K562 (cell line): ENCODE measurements at regions not wholly inside any gene's neighbourhood (a gene's known extent, or its start where the extent isn't known, plus 50 kb on each side); places are given as distances from the start of the nearest gene placed in this dataset.

Experiments used
- ATAC-seq: fragments of 200-7000 bp; cut with Tn5 transposase; 3 replicates; pipeline ENCODE4 v1.9.1; 2020; ENCODE audit warnings: moderate library complexity
- BruUV-seq: library from RNA; stranded (reverse); fragments of 400-500 nt; replicated peaks from 2 replicates; lab custom pipeline; 2021; lab: Mats Ljungman, UMichigan
- CTCF ChIA-PET: fragments of 300-600 bp; formaldehyde crosslinking; extraction: SDS; loops from one replicate; lab custom pipeline; 2021; ENCODE audit warnings: low intra/inter-chr PET ratio; lab: Yijun Ruan, JAX
- POLR2A ChIA-PET: fragments of 300-600, 350-650 bp; sonication (Branson Sonifier 250); formaldehyde crosslinking; extraction: SDS; loops from one replicate; lab custom pipeline; 2021; ENCODE audit warnings: antibody characterized with exemption, inconsistent platforms; lab: Yijun Ruan, JAX
- DNase-seq, 4 experiments: peaks; one replicate each; pipeline versions ENCODE4 v3.0.0 to v3.0.0-alpha.2; 2011 to 2018; ENCODE audit warnings: low spot score in 3 of 4, mixed read lengths in 3 of 4; ENCODE audit errors: extremely low read depth in 1 of 4
- FAIRE-seq: peaks from 2 replicates; lab custom pipeline; 2011; peaks lifted over from hg19 to GRCh38; lab: Jason Lieb, UNC
- H2AFZ ChIP-seq: 2 replicates; pipeline ENCODE4 v1.6.0; 2011; ENCODE audit warnings: low read depth, low read length, control low read depth, inconsistent platforms
- H3K27ac ChIP-seq: fragments of 200-600 bp; 3 replicates; pipeline ENCODE4 v1.8.0; 2011; ENCODE audit warnings: low read depth, mild to moderate bottlenecking, control low read depth, inconsistent platforms, low read length, moderate library complexity, mixed read lengths; ENCODE audit errors: extremely low read depth
- H3K27me3 ChIP-seq, 2 experiments: fragments of 300-600 bp in 1 of 2; 2 replicates in 1 of 2; 3 replicates in 1 of 2; pipeline versions ENCODE4 v1.6.0 to v1.8.0; 2011; ENCODE audit warnings: inconsistent platforms in 2 of 2, low read length in 2 of 2, mild to moderate bottlenecking in 1 of 2, mixed read lengths in 1 of 2, moderate library complexity in 1 of 2; ENCODE audit not compliant: control insufficient read depth in 2 of 2, insufficient read depth in 2 of 2
- H3K36me3 ChIP-seq: fragments of 300-600 bp; 3 replicates; pipeline ENCODE4 v1.8.0; 2011; ENCODE audit warnings: mild to moderate bottlenecking, low read length, inconsistent platforms; ENCODE audit not compliant: control insufficient read depth, insufficient read depth
- H3K4me1 ChIP-seq, 2 experiments: fragments of 200-600 bp in 1 of 2; replicated peaks in 1 of 2; 2 replicates in 1 of 2; 3 replicates in 1 of 2; pipeline versions ENCODE4 v1.5.1 to v1.8.0; 2011; ENCODE audit warnings: inconsistent platforms in 2 of 2, low read length in 2 of 2, mild to moderate bottlenecking in 1 of 2, mixed read lengths in 1 of 2, moderate library complexity in 1 of 2; ENCODE audit not compliant: control insufficient read depth in 2 of 2, insufficient read depth in 2 of 2
- H3K4me2 ChIP-seq: 2 replicates; pipeline ENCODE4 v1.6.1; 2011; ENCODE audit warnings: low read length, control low read depth, inconsistent platforms, mixed read lengths; ENCODE audit not compliant: insufficient read depth
- H3K4me3 ChIP-seq: fragments of 200-600 bp; sonication (generic), shearing (Covaris generic); 2 replicates; pipeline ENCODE4 v1.5.1; 2016; ENCODE audit warnings: control low read depth, inconsistent platforms
- H3K79me2 ChIP-seq: fragments of 200-600 bp; 3 replicates; pipeline ENCODE4 v1.8.0; 2011; ENCODE audit warnings: low read length, inconsistent platforms; ENCODE audit not compliant: control insufficient read depth, insufficient read depth
- H3K9ac ChIP-seq, 2 experiments: 2 replicates each; pipeline versions ENCODE4 v1.6.0 to v1.6.1; 2011; ENCODE audit warnings: low read depth in 2 of 2, low read length in 2 of 2, control low read depth in 1 of 2, inconsistent platforms in 1 of 2, mild to moderate bottlenecking in 1 of 2, mixed read lengths in 1 of 2; ENCODE audit not compliant: insufficient read depth in 1 of 2
- H3K9me1 ChIP-seq: one replicate; pipeline ENCODE4 v1.6.0; 2011; ENCODE audit warnings: inconsistent platforms, mild to moderate bottlenecking, low read length, moderate library complexity; ENCODE audit not compliant: control insufficient read depth, insufficient read depth
- H3K9me3 ChIP-seq: replicated peaks from 2 replicates; pipeline ENCODE4 v1.5.1; 2011; ENCODE audit warnings: low read depth, low read length, inconsistent platforms; ENCODE audit not compliant: control insufficient read depth, insufficient read depth
- H4K20me1 ChIP-seq: replicated peaks from 2 replicates; pipeline ENCODE4 v1.6.1; 2011; ENCODE audit warnings: low read length, inconsistent platforms, mixed read lengths; ENCODE audit not compliant: control insufficient read depth, insufficient read depth
- ASH1L ChIP-seq: fragments of 450-650 bp; IDR thresholded peaks from 2 replicates; pipeline ENCODE4 v1.6.1; 2018; ENCODE audit warnings: borderline replicate concordance, mild to moderate bottlenecking, low read depth; ENCODE audit not compliant: partially characterized antibody
- ATF6 ChIP-seq: sonication (generic); formaldehyde crosslinking; IDR thresholded peaks from 2 replicates; pipeline ENCODE4 v1.4.0; 2020; ENCODE audit warnings: mild to moderate bottlenecking, missing genetic modification reagents
- BRF1 ChIP-seq: IDR thresholded peaks from 3 replicates; pipeline ENCODE4 v1.6.1; 2011; ENCODE audit warnings: borderline replicate concordance, mild to moderate bottlenecking; ENCODE audit not compliant: insufficient read length; ENCODE audit errors: extremely low read depth
- CBX2 ChIP-seq: fragments of 200-600 bp; sonication (generic); IDR thresholded peaks from one replicate; pipeline ENCODE4 v1.6.1; 2012; ENCODE audit warnings: mild to moderate bottlenecking, low read length, inconsistent platforms; ENCODE audit not compliant: insufficient read depth, poor library complexity, severe bottlenecking
- CREB5 ChIP-seq: fragments of 250-450 bp; sonication (Bioruptor Pico); IDR thresholded peaks from 2 replicates; pipeline ENCODE4 v1.5.0; 2020; ENCODE audit warnings: mild to moderate bottlenecking
- ELF4 ChIP-seq: fragments of 450-650 bp; formaldehyde crosslinking; IDR thresholded peaks from 2 replicates; pipeline ENCODE4 v1.4.0; 2022; ENCODE audit warnings: missing genetic modification characterization
- MXI1 ChIP-seq: IDR thresholded peaks from 2 replicates; pipeline ENCODE4 v1.6.1; 2011; ENCODE audit warnings: low read depth, mild to moderate bottlenecking, improper control_type of control experiment, low read length
- PTTG1 ChIP-seq: fragments of 450-650 bp; IDR thresholded peaks from 2 replicates; pipeline ENCODE4 v1.6.1; 2016; ENCODE audit warnings: low read depth, mild to moderate bottlenecking, missing genetic modification characterization, missing compliant biosample characterization
- RBFOX2 ChIP-seq: fragments of 200-400 bp; formaldehyde crosslinking; IDR thresholded peaks from 2 replicates; pipeline ENCODE4 v1.6.1; 2017; ENCODE audit warnings: low read depth, mild to moderate bottlenecking, low read length, moderate library complexity
- RBM22 ChIP-seq: fragments of 200-400 bp; formaldehyde crosslinking; IDR thresholded peaks from 2 replicates; pipeline ENCODE4 v1.6.1; 2018; ENCODE audit warnings: low read length, low read depth; ENCODE audit not compliant: poor library complexity, severe bottlenecking
- SMAD3 ChIP-seq: fragments of 450-650 bp; formaldehyde crosslinking; conservative IDR thresholded peaks from 2 replicates; pipeline ENCODE4 v1.4.0; 2020; ENCODE audit warnings: mild to moderate bottlenecking
- TAF7 ChIP-seq: fragments of 450-650 bp; IDR thresholded peaks from 2 replicates; pipeline ENCODE4 v1.6.1; 2016; ENCODE audit warnings: missing genetic modification characterization, missing compliant biosample characterization
- WGBS: fragments of 100-300 bp; shearing (Covaris generic); methylation state at CpG from one replicate; pipeline ENCODE4 v1.1.6; 2016; ENCODE audit warnings: low coverage, mixed read lengths; ENCODE audit not compliant: insufficient coverage; ENCODE audit errors: missing lambda C conversion rate; 5-methylcytosine and 5-hydroxymethylcytosine counted together
- in situ Hi-C: fragments of 300-500 bp; cut with MboI; formaldehyde crosslinking; loops from 4 replicates; pipeline ENCODE4 v1.15.0; 2018; ENCODE audit warnings: inconsistent platforms, mixed read lengths
- intact Hi-C: fragments of 100-400 bp; cut with micrococcal nuclease; formaldehyde crosslinking; loops from 2 replicates; pipeline ENCODE4 v1.14.2; 2022

- CTCF ChIA-PET, result no interaction called here
- H3K79me2 ChIP-seq, result no peaks in the 10 kb centered on the region
- in situ Hi-C loops, result no loop called here
Measured at GRCh38 chr2:150847578-150847977, 360.1 kb upstream of the RND3 start.

More at GRCh38 chr2:150847578-150847977, 360.1 kb upstream of the RND3 start:
- no peaks in the 10 kb centered on the region for H3K9me1 ChIP-seq
- H3K27me3 ChIP-seq, result no peaks in the 10 kb centered on the region
- no peak overlapping the region for H3K4me2 ChIP-seq
- FAIRE-seq (no peak), ATAC-seq (no peak; the same call in 2 of the 3 replicates), DNase-seq (no peak)
- no peak for TF ChIP-seq PTTG1
- no peak for TF ChIP-seq BRF1
- no peak for TF ChIP-seq MXI1
- TF ChIP-seq SMAD3 (CRISPR knock-in tag), result no peak
- TF ChIP-seq ATF6, result no peak
- no peak for TF ChIP-seq TAF7 (tag)
- no peak for TF ChIP-seq ASH1L
- no peak for TF ChIP-seq ELF4 (CRISPR knock-in tag)
- TF ChIP-seq RBM22, result no peak
- TF ChIP-seq CBX2, result no peak
- no peak for TF ChIP-seq RBFOX2
- no peak for TF ChIP-seq CREB5
- no TSS peak for BruUV-seq
- H3K36me3 ChIP-seq, result no peaks in the 10 kb centered on the region
- POLR2A ChIA-PET, result no interaction called here
- H2AFZ ChIP-seq, result no peak overlapping the region
- 2% methylated on average over 3 of the region's 3 CpGs for WGBS
- no peaks in the 10 kb centered on the region for H3K9me3 ChIP-seq
- no peak overlapping the region for H3K9ac ChIP-seq
- no peaks in the 10 kb centered on the region for H4K20me1 ChIP-seq
- intact Hi-C loops, result no loop called here
- no peak overlapping the region for H3K27ac ChIP-seq
- no peak overlapping the region for H3K4me3 ChIP-seq
- H3K4me1 ChIP-seq, result no peaks in the 10 kb centered on the region
